ENCODE measurements at regions not wholly inside any gene's neighbourhood (a gene's known extent, or its start where the extent isn't known, plus 50 kb on each side); places are given as distances from the start of the nearest gene placed in this dataset.
"Not testable (repeated sequence)": the region's sequence is repeated elsewhere in the genome, so short reads cannot be mapped to it uniquely, and the experiment has no call there.

GRCh38 chr19:34075661-34076091, 96.6 kb upstream of the LSM14A start:
- Histone ChIP-seq H3K27me3 (ENCODE audit: control insufficient read depth in 1 of 2, insufficient read depth in 2 of 2, low read length in 2 of 2) (peaks cover 0 to 4% of the 10 kb centered on the region in 2 donors), H3K4me3 (ENCODE audit: low read length in 2 of 2) (no peak overlapping the region), H3K27ac (ENCODE audit: low read length) (no peak overlapping the region), H3K9ac (ENCODE audit: low read length in 2 of 2) (no peak overlapping the region), H3K4me1 (ENCODE audit: control insufficient read depth, insufficient read depth, low read length) (no peaks in the 10 kb centered on the region), H3K36me3 (ENCODE audit: control insufficient read depth in 2 of 2, insufficient read depth in 2 of 2, low read length in 2 of 2) (no peaks in the 10 kb centered on the region), H3K9me3 (ENCODE audit: control insufficient read depth in 2 of 2, low read length in 2 of 2) (no peaks in the 10 kb centered on the region)

GRCh38 chr19:34082289-34083077, 89.8 kb upstream of the LSM14A start:
- no peaks in the 10 kb centered on the region for H3K4me1 ChIP-seq (ENCODE audit: control insufficient read depth, insufficient read depth, low read length)
- H3K36me3 ChIP-seq (ENCODE audit: control insufficient read depth in 2 of 2, insufficient read depth in 2 of 2, low read length in 2 of 2): no peaks in the 10 kb centered on the region
- H3K4me3 ChIP-seq (ENCODE audit: low read length in 2 of 2): no peak overlapping the region
- no peaks in the 10 kb centered on the region for H3K9me3 ChIP-seq (ENCODE audit: control insufficient read depth in 2 of 2, low read length in 2 of 2)
- H3K9ac ChIP-seq (ENCODE audit: low read length in 2 of 2): no peak overlapping the region
- peaks cover 3 to 14% of the 10 kb centered on the region in 2 donors for H3K27me3 ChIP-seq (ENCODE audit: control insufficient read depth in 1 of 2, insufficient read depth in 2 of 2, low read length in 2 of 2)
- no peak overlapping the region for H3K27ac ChIP-seq (ENCODE audit: low read length)

GRCh38 chr19:34084396-34085145, 87.7 kb upstream of the LSM14A start:
- H3K27ac ChIP-seq (ENCODE audit: low read length): no peak overlapping the region
- no peak overlapping the region for H3K4me3 ChIP-seq (ENCODE audit: low read length in 2 of 2)
- H3K4me1 ChIP-seq (ENCODE audit: control insufficient read depth, insufficient read depth, low read length): no peaks in the 10 kb centered on the region
- no peaks in the 10 kb centered on the region for H3K9me3 ChIP-seq (ENCODE audit: control insufficient read depth in 2 of 2, low read length in 2 of 2)
- no peak overlapping the region for H3K9ac ChIP-seq (ENCODE audit: low read length in 2 of 2)
- peaks cover 3 to 14% of the 10 kb centered on the region in 2 donors for H3K27me3 ChIP-seq (ENCODE audit: control insufficient read depth in 1 of 2, insufficient read depth in 2 of 2, low read length in 2 of 2)
- no peaks in the 10 kb centered on the region for H3K36me3 ChIP-seq (ENCODE audit: control insufficient read depth in 2 of 2, insufficient read depth in 2 of 2, low read length in 2 of 2)

- Histone ChIP-seq H3K9ac (ENCODE audit: low read length in 2 of 2) (no peak overlapping the region), H3K9me3 (ENCODE audit: control insufficient read depth in 2 of 2, low read length in 2 of 2) (no peaks in the 10 kb centered on the region), H3K27ac (ENCODE audit: low read length) (no peak overlapping the region), H3K36me3 (ENCODE audit: control insufficient read depth in 2 of 2, insufficient read depth in 2 of 2, low read length in 2 of 2) (no peaks in the 10 kb centered on the region), H3K27me3 (ENCODE audit: control insufficient read depth in 1 of 2, insufficient read depth in 2 of 2, low read length in 2 of 2) (peaks cover 3 to 14% of the 10 kb centered on the region in 2 donors), H3K4me3 (ENCODE audit: low read length in 2 of 2) (no peak overlapping the region), H3K4me1 (ENCODE audit: control insufficient read depth, insufficient read depth, low read length) (no peaks in the 10 kb centered on the region)
Measured at GRCh38 chr19:34085336-34085735, 87.0 kb upstream of the LSM14A start.

- peaks cover 5 to 14% of the 10 kb centered on the region in 2 donors for H3K27me3 ChIP-seq (ENCODE audit: control insufficient read depth in 1 of 2, insufficient read depth in 2 of 2, low read length in 2 of 2)
- H3K4me1 ChIP-seq (ENCODE audit: control insufficient read depth, insufficient read depth, low read length): no peaks in the 10 kb centered on the region
- H3K4me3 ChIP-seq (ENCODE audit: low read length in 2 of 2): no peak overlapping the region
Measured at GRCh38 chr19:34088292-34088691, 84.0 kb upstream of the LSM14A start.

GRCh38 chr19:34089566-34089965, 82.7 kb upstream of the LSM14A start:
- no peak overlapping the region for H3K9ac ChIP-seq (ENCODE audit: low read length in 2 of 2)
- no peaks in the 10 kb centered on the region for H3K4me1 ChIP-seq (ENCODE audit: control insufficient read depth, insufficient read depth, low read length)
- H3K9me3 ChIP-seq (ENCODE audit: control insufficient read depth in 2 of 2, low read length in 2 of 2): no peaks in the 10 kb centered on the region
- no peak overlapping the region for H3K27ac ChIP-seq (ENCODE audit: low read length)
- no peak overlapping the region for H3K4me3 ChIP-seq (ENCODE audit: low read length in 2 of 2)
- H3K36me3 ChIP-seq (ENCODE audit: control insufficient read depth in 2 of 2, insufficient read depth in 2 of 2, low read length in 2 of 2): no peaks in the 10 kb centered on the region
- peaks cover 5 to 14% of the 10 kb centered on the region in 2 donors for H3K27me3 ChIP-seq (ENCODE audit: control insufficient read depth in 1 of 2, insufficient read depth in 2 of 2, low read length in 2 of 2)

More at GRCh38 chr19:34088292-34088691, 84.0 kb upstream of the LSM14A start:
- no peaks in the 10 kb centered on the region for H3K9me3 ChIP-seq (ENCODE audit: control insufficient read depth in 2 of 2, low read length in 2 of 2)
- H3K36me3 ChIP-seq (ENCODE audit: control insufficient read depth in 2 of 2, insufficient read depth in 2 of 2, low read length in 2 of 2): no peaks in the 10 kb centered on the region
- H3K27ac ChIP-seq (ENCODE audit: low read length): no peak overlapping the region
- H3K9ac ChIP-seq (ENCODE audit: low read length in 2 of 2): no peak overlapping the region

GRCh38 chr19:34094960-34095359, 77.3 kb upstream of the LSM14A start:
- peaks cover 0 to 5% of the 10 kb centered on the region in 2 donors for H3K27me3 ChIP-seq (ENCODE audit: control insufficient read depth in 1 of 2, insufficient read depth in 2 of 2, low read length in 2 of 2)
- no peaks in the 10 kb centered on the region for H3K4me1 ChIP-seq (ENCODE audit: control insufficient read depth, insufficient read depth, low read length)
- no peaks in the 10 kb centered on the region for H3K36me3 ChIP-seq (ENCODE audit: control insufficient read depth in 2 of 2, insufficient read depth in 2 of 2, low read length in 2 of 2)
- no peaks in the 10 kb centered on the region for H3K9me3 ChIP-seq (ENCODE audit: control insufficient read depth in 2 of 2, low read length in 2 of 2)
- H3K9ac ChIP-seq (ENCODE audit: low read length in 2 of 2): no peak overlapping the region
- no peak overlapping the region for H3K4me3 ChIP-seq (ENCODE audit: low read length in 2 of 2)
- no peak overlapping the region for H3K27ac ChIP-seq (ENCODE audit: low read length)

GRCh38 chr19:34095411-34095810, 76.9 kb upstream of the LSM14A start:
- not testable (repeated sequence) for H3K4me1 ChIP-seq (ENCODE audit: control insufficient read depth, insufficient read depth, low read length); H3K4me3 ChIP-seq (ENCODE audit: low read length in 2 of 2); H3K9ac ChIP-seq (ENCODE audit: low read length in 2 of 2); H3K36me3 ChIP-seq (ENCODE audit: control insufficient read depth in 2 of 2, insufficient read depth in 2 of 2, low read length in 2 of 2); H3K27ac ChIP-seq (ENCODE audit: low read length); H3K27me3 ChIP-seq (ENCODE audit: control insufficient read depth in 1 of 2, insufficient read depth in 2 of 2, low read length in 2 of 2); H3K9me3 ChIP-seq (ENCODE audit: control insufficient read depth in 2 of 2, low read length in 2 of 2)

- Histone ChIP-seq H3K9ac (ENCODE audit: low read length in 2 of 2) (no peak overlapping the region), H3K27ac (ENCODE audit: low read length) (no peak overlapping the region), H3K4me3 (ENCODE audit: low read length in 2 of 2) (no peak overlapping the region), H3K36me3 (ENCODE audit: control insufficient read depth in 2 of 2, insufficient read depth in 2 of 2, low read length in 2 of 2) (no peaks in the 10 kb centered on the region), H3K27me3 (ENCODE audit: control insufficient read depth in 1 of 2, insufficient read depth in 2 of 2, low read length in 2 of 2) (peaks cover 0 to 2% of the 10 kb centered on the region in 2 donors), H3K9me3 (ENCODE audit: control insufficient read depth in 2 of 2, low read length in 2 of 2) (no peaks in the 10 kb centered on the region), H3K4me1 (ENCODE audit: control insufficient read depth, insufficient read depth, low read length) (no peaks in the 10 kb centered on the region)
Measured at GRCh38 chr19:34096020-34096915, 76.0 kb upstream of the LSM14A start.

GRCh38 chr19:34104096-34104495, 68.2 kb upstream of the LSM14A start:
- Histone ChIP-seq H3K36me3 (ENCODE audit: control insufficient read depth in 2 of 2, insufficient read depth in 2 of 2, low read length in 2 of 2) (no peaks in the 10 kb centered on the region), H3K9me3 (ENCODE audit: control insufficient read depth in 2 of 2, low read length in 2 of 2) (no peaks in the 10 kb centered on the region), H3K9ac (ENCODE audit: low read length in 2 of 2) (no peak overlapping the region), H3K4me3 (ENCODE audit: low read length in 2 of 2) (no peak overlapping the region), H3K4me1 (ENCODE audit: control insufficient read depth, insufficient read depth, low read length) (no peaks in the 10 kb centered on the region), H3K27me3 (ENCODE audit: control insufficient read depth in 1 of 2, insufficient read depth in 2 of 2, low read length in 2 of 2) (peaks cover 0 to 2% of the 10 kb centered on the region in 2 donors), H3K27ac (ENCODE audit: low read length) (no peak overlapping the region)
